ENCODE measurements at regions not wholly inside any gene's neighbourhood (a gene's known extent, or its start where the extent isn't known, plus 50 kb on each side); places are given as distances from the start of the nearest gene placed in this dataset.

DNA sequence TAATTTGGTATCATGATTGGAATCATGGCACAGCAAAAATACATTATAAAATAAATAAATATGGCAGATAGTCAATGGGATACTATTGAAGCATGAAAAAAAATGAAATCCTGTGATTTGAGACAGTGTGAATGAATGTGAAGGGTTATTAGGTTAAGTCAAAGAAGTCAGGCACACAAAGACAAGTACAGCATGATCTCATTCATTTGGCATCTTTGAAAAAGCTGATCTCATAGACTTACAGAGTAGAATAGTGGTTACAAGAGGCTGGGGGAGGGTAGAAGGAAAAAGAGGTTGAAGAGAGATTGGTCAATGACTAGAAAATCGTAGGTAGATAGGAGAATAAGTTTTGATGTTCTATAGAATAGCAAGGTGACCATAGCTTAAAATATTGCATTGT, 295.1 kb upstream of the SLITRK5 start:
- TF ChIP-seq, protein P1, sequence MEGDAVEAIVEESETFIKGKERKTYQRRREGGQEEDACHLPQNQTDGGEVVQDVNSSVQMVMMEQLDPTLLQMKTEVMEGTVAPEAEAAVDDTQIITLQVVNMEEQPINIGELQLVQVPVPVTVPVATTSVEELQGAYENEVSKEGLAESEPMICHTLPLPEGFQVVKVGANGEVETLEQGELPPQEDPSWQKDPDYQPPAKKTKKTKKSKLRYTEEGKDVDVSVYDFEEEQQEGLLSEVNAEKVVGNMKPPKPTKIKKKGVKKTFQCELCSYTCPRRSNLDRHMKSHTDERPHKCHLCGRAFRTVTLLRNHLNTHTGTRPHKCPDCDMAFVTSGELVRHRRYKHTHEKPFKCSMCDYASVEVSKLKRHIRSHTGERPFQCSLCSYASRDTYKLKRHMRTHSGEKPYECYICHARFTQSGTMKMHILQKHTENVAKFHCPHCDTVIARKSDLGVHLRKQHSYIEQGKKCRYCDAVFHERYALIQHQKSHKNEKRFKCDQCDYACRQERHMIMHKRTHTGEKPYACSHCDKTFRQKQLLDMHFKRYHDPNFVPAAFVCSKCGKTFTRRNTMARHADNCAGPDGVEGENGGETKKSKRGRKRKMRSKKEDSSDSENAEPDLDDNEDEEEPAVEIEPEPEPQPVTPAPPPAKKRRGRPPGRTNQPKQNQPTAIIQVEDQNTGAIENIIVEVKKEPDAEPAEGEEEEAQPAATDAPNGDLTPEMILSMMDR (IDR thresholded peaks at IDR 0.05), result no peak
- no peak overlapping the region for H3K27ac Mint-ChIP-seq
- H3K4me3 Mint-ChIP-seq, result no peak overlapping the region
- no peaks in the 10 kb centered on the region for H3K36me3 Mint-ChIP-seq (ENCODE audit: low read depth)
- no peak for DNase-seq
- H3K4me1 Mint-ChIP-seq, result no peaks in the 10 kb centered on the region
- H3K27me3 Mint-ChIP-seq (ENCODE audit: low read depth, poor library complexity), result no peaks in the 10 kb centered on the region
- no peaks in the 10 kb centered on the region for H3K9me3 Mint-ChIP-seq

- Mint-ChIP-seq H3K27me3 (ENCODE audit: low read depth, poor library complexity) (no peaks in the 10 kb centered on the region), H3K4me3 (no peak overlapping the region), H3K36me3 (ENCODE audit: low read depth) (no peaks in the 10 kb centered on the region), H3K9me3 (no peaks in the 10 kb centered on the region), H3K27ac (no peak overlapping the region), H3K4me1 (no peaks in the 10 kb centered on the region)
- DNase-seq, result no peak
- TF ChIP-seq, protein P1 (IDR thresholded peaks at IDR 0.05), result no peak
These were observed 287.1 kb upstream of the SLITRK5 start for GRCh38 chr13:87384099-87384498.

- Mint-ChIP-seq H3K4me1 (no peaks in the 10 kb centered on the region), H3K4me3 (no peak overlapping the region), H3K27ac (no peak overlapping the region), H3K27me3 (ENCODE audit: low read depth, poor library complexity) (no peaks in the 10 kb centered on the region), H3K36me3 (ENCODE audit: low read depth) (no peaks in the 10 kb centered on the region), H3K9me3 (no peaks in the 10 kb centered on the region)
- TF ChIP-seq, protein P1 (IDR thresholded peaks at IDR 0.05), result no peak
- DNase-seq, result no peak
These were observed 277.8 kb upstream of the SLITRK5 start for GRCh38 chr13:87393358-87393757.

- TF ChIP-seq, protein P1 (IDR thresholded peaks at IDR 0.05), result no peak
- Mint-ChIP-seq H3K27me3 (ENCODE audit: low read depth, poor library complexity) (no peaks in the 10 kb centered on the region), H3K4me1 (no peaks in the 10 kb centered on the region), H3K4me3 (no peak overlapping the region), H3K27ac (no peak overlapping the region), H3K9me3 (no peaks in the 10 kb centered on the region), H3K36me3 (ENCODE audit: low read depth) (no peaks in the 10 kb centered on the region)
- DNase-seq, result no peak
These were observed 273.1 kb upstream of the SLITRK5 start for GRCh38 chr13:87398047-87398446.

DNA sequence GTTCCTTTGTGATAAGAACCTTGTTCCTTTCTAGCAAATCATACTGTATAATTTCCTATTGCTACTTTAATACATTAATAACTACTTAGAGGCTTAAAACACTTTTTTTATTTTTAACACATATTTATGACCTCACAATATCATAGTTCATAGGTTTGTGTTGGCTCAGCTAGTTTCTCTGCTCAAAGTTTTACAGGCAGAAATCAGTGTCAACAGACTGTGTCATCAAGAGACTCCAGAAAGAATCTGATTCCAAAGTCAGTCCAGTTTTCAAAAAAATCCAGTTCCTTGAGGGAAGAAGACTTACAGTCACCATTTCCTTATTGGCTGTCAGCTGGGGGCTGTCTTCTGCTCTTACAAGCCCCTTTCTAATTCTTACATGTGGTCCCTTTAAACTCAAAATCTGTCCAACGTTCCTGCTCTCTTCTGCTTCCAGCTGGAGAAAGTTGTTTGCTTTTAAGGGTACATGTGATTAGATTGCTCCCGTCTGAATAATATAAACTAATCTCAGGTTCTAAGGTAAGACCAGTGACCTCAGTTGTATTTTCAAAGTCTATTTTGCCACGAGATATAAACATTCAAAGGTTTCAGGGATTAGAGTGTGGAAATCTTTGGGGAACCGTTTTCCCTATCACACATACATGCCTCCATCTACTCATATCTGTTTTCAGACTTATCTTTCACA, 267.3 kb upstream of the SLITRK5 start:
- H3K27me3 Mint-ChIP-seq (ENCODE audit: low read depth, poor library complexity), result no peaks in the 10 kb centered on the region
- no peaks in the 10 kb centered on the region for H3K9me3 Mint-ChIP-seq
- H3K4me1 Mint-ChIP-seq, result no peaks in the 10 kb centered on the region
- TF ChIP-seq, protein P1 (IDR thresholded peaks at IDR 0.05), result no peak
- H3K36me3 Mint-ChIP-seq (ENCODE audit: low read depth), result no peaks in the 10 kb centered on the region
- no peak overlapping the region for H3K4me3 Mint-ChIP-seq
- no peak overlapping the region for H3K27ac Mint-ChIP-seq
- no peak for DNase-seq

DNA sequence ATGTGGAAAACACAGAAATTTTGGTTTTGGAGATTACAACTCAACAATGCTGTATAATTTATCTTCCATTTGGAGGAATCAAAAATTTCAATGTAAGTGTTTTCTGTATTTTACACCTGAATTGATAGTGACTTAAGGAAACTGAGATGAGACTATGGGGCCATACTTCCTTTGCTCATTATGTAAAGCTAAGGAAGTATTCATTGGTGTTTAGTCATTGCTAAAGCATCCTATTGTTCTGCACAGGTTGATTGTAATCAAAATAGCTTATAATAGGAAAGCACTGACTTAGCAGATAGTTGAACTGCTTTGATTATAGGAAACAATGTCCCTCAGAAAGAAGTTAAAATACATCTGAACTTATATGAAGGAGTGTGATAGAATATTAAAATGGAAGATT, 244.4 kb upstream of the SLITRK5 start:
- Mint-ChIP-seq H3K4me3 (no peak overlapping the region), H3K36me3 (ENCODE audit: low read depth) (no peaks in the 10 kb centered on the region), H3K4me1 (no peaks in the 10 kb centered on the region), H3K27ac (no peak overlapping the region), H3K27me3 (ENCODE audit: low read depth, poor library complexity) (no peaks in the 10 kb centered on the region), H3K9me3 (no peaks in the 10 kb centered on the region)
- TF ChIP-seq, protein P1 (IDR thresholded peaks at IDR 0.05), result no peak
- DNase-seq, result no peak
